ENCODE measurements at regions not wholly inside any gene's neighbourhood (a gene's known extent, or its start where the extent isn't known, plus 50 kb on each side); places are given as distances from the start of the nearest gene placed in this dataset.

- Histone ChIP-seq H3K4me1 (no peaks in the 10 kb centered on the region), H3K9me3 (no peaks in the 10 kb centered on the region), H3K27ac (no peak overlapping the region), H3K4me3 (no peak overlapping the region), H3K27me3 (no peaks in the 10 kb centered on the region), H3K36me3 (no peaks in the 10 kb centered on the region)
- TF ChIP-seq POLR2AphosphoS5 (IDR thresholded peaks at IDR 0.05; ENCODE audit: insufficient read depth in 1 of 2, low read depth in 1 of 2), result no peak
- TF ChIP-seq CTCF (IDR thresholded peaks at IDR 0.05), result no peak
- TF ChIP-seq POLR2A (IDR thresholded peaks at IDR 0.05), result no peak
- no peak for DNase-seq (ENCODE audit: extremely low spot score in 2 of 2)
- intact Hi-C loops (cut with DNase I), result no loop called here
Measured at GRCh38 chr3:145070795-145071194, 1090.2 kb downstream of the PLOD2 start.

- TF ChIP-seq CTCF (IDR thresholded peaks at IDR 0.05) (no peak), POLR2A (IDR thresholded peaks at IDR 0.05) (no peak), POLR2AphosphoS5 (IDR thresholded peaks at IDR 0.05; ENCODE audit: insufficient read depth in 1 of 2, low read depth in 1 of 2) (no peak)
- Histone ChIP-seq H3K9me3 (no peaks in the 10 kb centered on the region), H3K27me3 (no peaks in the 10 kb centered on the region), H3K27ac (no peak overlapping the region), H3K36me3 (no peaks in the 10 kb centered on the region), H3K4me1 (no peaks in the 10 kb centered on the region), H3K4me3 (no peak overlapping the region)
- no peak for DNase-seq (ENCODE audit: extremely low spot score in 2 of 2)
- intact Hi-C loops (cut with DNase I), result no loop called here
Measured at GRCh38 chr3:145079436-145079835, 1081.5 kb downstream of the PLOD2 start.

- no peaks in the 10 kb centered on the region for H3K9me3 ChIP-seq
Measured at GRCh38 chr3:145087038-145087437, 1073.9 kb downstream of the PLOD2 start.

GRCh38 chr3:145088917-145089316 is 1072.1 kb downstream of the PLOD2 start:
- DNase-seq (ENCODE audit: extremely low spot score in 2 of 2), result no peak
- no peaks in the 10 kb centered on the region for H3K36me3 ChIP-seq
- no peaks in the 10 kb centered on the region for H3K27me3 ChIP-seq
- TF ChIP-seq POLR2A (IDR thresholded peaks at IDR 0.05), result no peak
- TF ChIP-seq POLR2AphosphoS5 (IDR thresholded peaks at IDR 0.05; ENCODE audit: insufficient read depth in 1 of 2, low read depth in 1 of 2), result no peak
- no peak for TF ChIP-seq CTCF (IDR thresholded peaks at IDR 0.05)
- H3K27ac ChIP-seq, result no peak overlapping the region
- intact Hi-C loops (cut with DNase I), result no loop called here
- H3K4me3 ChIP-seq, result no peak overlapping the region
- H3K9me3 ChIP-seq, result no peaks in the 10 kb centered on the region
- H3K4me1 ChIP-seq, result no peaks in the 10 kb centered on the region

More at GRCh38 chr3:145087038-145087437, 1073.9 kb downstream of the PLOD2 start:
- intact Hi-C loops (cut with DNase I), result no loop called here
- Histone ChIP-seq H3K27me3 (no peaks in the 10 kb centered on the region), H3K4me3 (no peak overlapping the region), H3K27ac (no peak overlapping the region), H3K36me3 (no peaks in the 10 kb centered on the region), H3K4me1 (no peaks in the 10 kb centered on the region)
- no peak for DNase-seq (ENCODE audit: extremely low spot score in 2 of 2)
- TF ChIP-seq POLR2AphosphoS5 (IDR thresholded peaks at IDR 0.05; ENCODE audit: insufficient read depth in 1 of 2, low read depth in 1 of 2) (no peak), POLR2A (IDR thresholded peaks at IDR 0.05) (no peak), CTCF (IDR thresholded peaks at IDR 0.05) (no peak)

- H3K4me3 ChIP-seq, result no peak overlapping the region
- H3K36me3 ChIP-seq, result no peaks in the 10 kb centered on the region
- no peaks in the 10 kb centered on the region for H3K9me3 ChIP-seq
- no peaks in the 10 kb centered on the region for H3K27me3 ChIP-seq
- DNase-seq (ENCODE audit: extremely low spot score in 2 of 2), result no peak
- H3K27ac ChIP-seq, result no peak overlapping the region
- no peaks in the 10 kb centered on the region for H3K4me1 ChIP-seq
- TF ChIP-seq POLR2A (IDR thresholded peaks at IDR 0.05) (no peak), CTCF (IDR thresholded peaks at IDR 0.05) (no peak), POLR2AphosphoS5 (IDR thresholded peaks at IDR 0.05; ENCODE audit: insufficient read depth in 1 of 2, low read depth in 1 of 2) (no peak)
- intact Hi-C loops (cut with DNase I), result no loop called here
Measured at GRCh38 chr3:145089337-145089736, 1071.6 kb downstream of the PLOD2 start.
